ENCODE measurements at regions not wholly inside any gene's neighbourhood (a gene's known extent, or its start where the extent isn't known, plus 50 kb on each side); places are given as distances from the start of the nearest gene placed in this dataset.
"Not testable (repeated sequence)": the region's sequence is repeated elsewhere in the genome, so short reads cannot be mapped to it uniquely, and the experiment has no call there.

- Histone ChIP-seq H3K27me3 (no peaks in the 10 kb centered on the region), H3K4me3 (no peak overlapping the region), H3K27ac (no peak overlapping the region), H3K9me3 (no peaks in the 10 kb centered on the region), H3K4me1 (ENCODE audit: insufficient read depth) (peaks cover 2% of the 10 kb centered on the region), H3K36me3 (no peaks in the 10 kb centered on the region)
- intact Hi-C loops (cut with DNase I), result no loop called here
- no peak for DNase-seq
- WGBS, 3 donors, result 22 to 47% (median 43%) methylated on average over 3 of the region's 3 CpGs
- TF ChIP-seq EP300 (IDR thresholded peaks at IDR 0.05) (no peak), CTCF (IDR thresholded peaks at IDR 0.05) (no peak), POLR2A (IDR thresholded peaks at IDR 0.05) (no peak)
Observed at GRCh38 chr3:78101384-78101783, 1061.5 kb downstream of the ROBO2 start.

GRCh38 chr3:78108269-78108961 lies 1068.5 kb downstream of the ROBO2 start:
- WGBS, 3 donors, result 95 to 97% (median 97%) methylated on average over 20 to 31 of the region's 31 CpGs
- H3K27ac ChIP-seq; H3K27me3 ChIP-seq; intact Hi-C loops (cut with DNase I); DNase-seq; H3K36me3 ChIP-seq; H3K4me1 ChIP-seq (ENCODE audit: insufficient read depth); H3K4me3 ChIP-seq; H3K9me3 ChIP-seq: not testable (repeated sequence)

GRCh38 chr3:78112291-78113010 lies 1072.6 kb downstream of the ROBO2 start:
- peak in 2 of 5 donors; percentile 21 to 38 for DNase-seq
- Histone ChIP-seq H3K9me3 (no peaks in the 10 kb centered on the region), H3K27ac (no peak overlapping the region), H3K27me3 (no peaks in the 10 kb centered on the region), H3K4me3 (no peak overlapping the region), H3K4me1 (ENCODE audit: insufficient read depth) (peaks cover 2% of the 10 kb centered on the region), H3K36me3 (no peaks in the 10 kb centered on the region)
- intact Hi-C loops (cut with DNase I), result no loop called here
- TF ChIP-seq POLR2A (IDR thresholded peaks at IDR 0.05), result no peak
- no peak for TF ChIP-seq EP300 (IDR thresholded peaks at IDR 0.05)
- no peak for TF ChIP-seq CTCF (IDR thresholded peaks at IDR 0.05)
- 53 to 72% (median 55%) methylated on average over 5 of the region's 5 CpGs for WGBS, 3 donors

- Histone ChIP-seq H3K27me3 (no peaks in the 10 kb centered on the region), H3K9me3 (no peaks in the 10 kb centered on the region), H3K27ac (no peak overlapping the region), H3K36me3 (no peaks in the 10 kb centered on the region), H3K4me1 (ENCODE audit: insufficient read depth) (peaks cover 2% of the 10 kb centered on the region), H3K4me3 (no peak overlapping the region)
- no peak for DNase-seq
- no peak for TF ChIP-seq POLR2A (IDR thresholded peaks at IDR 0.05)
- TF ChIP-seq CTCF (IDR thresholded peaks at IDR 0.05), result no peak
- TF ChIP-seq EP300 (IDR thresholded peaks at IDR 0.05), result no peak
- 83 to 92% (median 85%) methylated on average over 1 of the region's 1 CpG for WGBS, 3 donors
- intact Hi-C loops (cut with DNase I), result no loop called here
Observed at GRCh38 chr3:78115983-78116382, 1076.1 kb downstream of the ROBO2 start.

GRCh38 chr3:78116874-78117273 lies 1077.0 kb downstream of the ROBO2 start:
- no peaks in the 10 kb centered on the region for H3K36me3 ChIP-seq
- no peak for TF ChIP-seq EP300 (IDR thresholded peaks at IDR 0.05)
- no peak for TF ChIP-seq CTCF (IDR thresholded peaks at IDR 0.05)
- no peak for TF ChIP-seq POLR2A (IDR thresholded peaks at IDR 0.05)
- intact Hi-C loops (cut with DNase I), result no loop called here
- H3K4me3 ChIP-seq, result no peak overlapping the region
- no peaks in the 10 kb centered on the region for H3K27me3 ChIP-seq
- H3K4me1 ChIP-seq (ENCODE audit: insufficient read depth), result peaks cover 2% of the 10 kb centered on the region
- 85 to 94% (median 86%) methylated on average over 2 of the region's 2 CpGs for WGBS, 3 donors
- no peak overlapping the region for H3K27ac ChIP-seq
- no peak for DNase-seq
- no peaks in the 10 kb centered on the region for H3K9me3 ChIP-seq
